ENCODE measurements at regions not wholly inside any gene's neighbourhood (a gene's known extent, or its start where the extent isn't known, plus 50 kb on each side); places are given as distances from the start of the nearest gene placed in this dataset.

DNA sequence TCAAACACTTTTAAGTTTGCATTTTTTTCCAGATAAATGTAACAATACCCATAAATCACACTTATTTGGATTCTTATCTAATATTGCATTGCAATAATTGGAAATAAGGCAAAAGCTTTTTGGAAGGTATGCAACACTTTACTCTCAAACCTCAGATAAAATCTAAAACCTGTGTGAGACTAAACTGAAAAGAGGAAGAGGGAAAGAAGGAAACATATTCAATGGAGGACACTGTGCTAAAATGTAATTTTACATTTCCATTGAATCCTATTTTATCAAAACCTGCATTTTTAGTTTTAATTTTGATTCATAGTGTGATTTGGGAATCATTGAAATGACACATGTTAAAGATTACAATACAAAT lies 99.4 kb downstream of the HPGD start:
- H3K79me2 ChIP-seq (replicated peaks; ENCODE audit: insufficient read depth, low read length) = no peaks in the 10 kb centered on the region
- no peaks in the 10 kb centered on the region for H4K20me1 ChIP-seq (ENCODE audit: insufficient read depth)
- no peak overlapping the region for H2AFZ ChIP-seq (ENCODE audit: low read depth, low read length)
- no peak overlapping the region for H3K4me2 ChIP-seq (ENCODE audit: low read length)
- H3K9me2 ChIP-seq (ENCODE audit: insufficient read depth, low read length) = no peaks in the 10 kb centered on the region
- no peak overlapping the region for H3K4me3 ChIP-seq (ENCODE audit: low read length)
- H3K9me3 ChIP-seq (ENCODE audit: low read length) = no peaks in the 10 kb centered on the region
- no peaks in the 10 kb centered on the region for H3K27me3 ChIP-seq (ENCODE audit: insufficient read depth, low read depth, low read length)
- H3K36me3 ChIP-seq (ENCODE audit: insufficient read depth, low read length) = no peaks in the 10 kb centered on the region
- H3K27ac ChIP-seq (ENCODE audit: low read length) = no peak overlapping the region
- H3K9ac ChIP-seq (ENCODE audit: low read length) = no peak overlapping the region
- no peak for TF ChIP-seq EZH2 (IDR thresholded peaks at IDR 0.05; ENCODE audit: borderline replicate concordance, insufficient read depth, low read length, poor library complexity, severe bottlenecking)
- no peak for TF ChIP-seq SMC3 (conservative IDR thresholded peaks at IDR 0.05; ENCODE audit: poor library complexity)
- TF ChIP-seq POLR2AphosphoS5 (IDR thresholded peaks at IDR 0.05) = no peak
- TF ChIP-seq, protein P1, sequence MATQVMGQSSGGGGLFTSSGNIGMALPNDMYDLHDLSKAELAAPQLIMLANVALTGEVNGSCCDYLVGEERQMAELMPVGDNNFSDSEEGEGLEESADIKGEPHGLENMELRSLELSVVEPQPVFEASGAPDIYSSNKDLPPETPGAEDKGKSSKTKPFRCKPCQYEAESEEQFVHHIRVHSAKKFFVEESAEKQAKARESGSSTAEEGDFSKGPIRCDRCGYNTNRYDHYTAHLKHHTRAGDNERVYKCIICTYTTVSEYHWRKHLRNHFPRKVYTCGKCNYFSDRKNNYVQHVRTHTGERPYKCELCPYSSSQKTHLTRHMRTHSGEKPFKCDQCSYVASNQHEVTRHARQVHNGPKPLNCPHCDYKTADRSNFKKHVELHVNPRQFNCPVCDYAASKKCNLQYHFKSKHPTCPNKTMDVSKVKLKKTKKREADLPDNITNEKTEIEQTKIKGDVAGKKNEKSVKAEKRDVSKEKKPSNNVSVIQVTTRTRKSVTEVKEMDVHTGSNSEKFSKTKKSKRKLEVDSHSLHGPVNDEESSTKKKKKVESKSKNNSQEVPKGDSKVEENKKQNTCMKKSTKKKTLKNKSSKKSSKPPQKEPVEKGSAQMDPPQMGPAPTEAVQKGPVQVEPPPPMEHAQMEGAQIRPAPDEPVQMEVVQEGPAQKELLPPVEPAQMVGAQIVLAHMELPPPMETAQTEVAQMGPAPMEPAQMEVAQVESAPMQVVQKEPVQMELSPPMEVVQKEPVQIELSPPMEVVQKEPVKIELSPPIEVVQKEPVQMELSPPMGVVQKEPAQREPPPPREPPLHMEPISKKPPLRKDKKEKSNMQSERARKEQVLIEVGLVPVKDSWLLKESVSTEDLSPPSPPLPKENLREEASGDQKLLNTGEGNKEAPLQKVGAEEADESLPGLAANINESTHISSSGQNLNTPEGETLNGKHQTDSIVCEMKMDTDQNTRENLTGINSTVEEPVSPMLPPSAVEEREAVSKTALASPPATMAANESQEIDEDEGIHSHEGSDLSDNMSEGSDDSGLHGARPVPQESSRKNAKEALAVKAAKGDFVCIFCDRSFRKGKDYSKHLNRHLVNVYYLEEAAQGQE (IDR thresholded peaks at IDR 0.05; ENCODE audit: borderline replicate concordance) = no peak
- TF ChIP-seq EP300 (conservative IDR thresholded peaks at IDR 0.05; ENCODE audit: poor library complexity, severe bottlenecking) = no peak
- TF ChIP-seq TAF1 (IDR thresholded peaks at IDR 0.05; ENCODE audit: low read depth) = no peak
- TF ChIP-seq RAD21 (conservative IDR thresholded peaks at IDR 0.05) = no peak
- no peak for TF ChIP-seq MXI1 (conservative IDR thresholded peaks at IDR 0.05; ENCODE audit: poor library complexity, severe bottlenecking)
- TF ChIP-seq, protein P2, sequence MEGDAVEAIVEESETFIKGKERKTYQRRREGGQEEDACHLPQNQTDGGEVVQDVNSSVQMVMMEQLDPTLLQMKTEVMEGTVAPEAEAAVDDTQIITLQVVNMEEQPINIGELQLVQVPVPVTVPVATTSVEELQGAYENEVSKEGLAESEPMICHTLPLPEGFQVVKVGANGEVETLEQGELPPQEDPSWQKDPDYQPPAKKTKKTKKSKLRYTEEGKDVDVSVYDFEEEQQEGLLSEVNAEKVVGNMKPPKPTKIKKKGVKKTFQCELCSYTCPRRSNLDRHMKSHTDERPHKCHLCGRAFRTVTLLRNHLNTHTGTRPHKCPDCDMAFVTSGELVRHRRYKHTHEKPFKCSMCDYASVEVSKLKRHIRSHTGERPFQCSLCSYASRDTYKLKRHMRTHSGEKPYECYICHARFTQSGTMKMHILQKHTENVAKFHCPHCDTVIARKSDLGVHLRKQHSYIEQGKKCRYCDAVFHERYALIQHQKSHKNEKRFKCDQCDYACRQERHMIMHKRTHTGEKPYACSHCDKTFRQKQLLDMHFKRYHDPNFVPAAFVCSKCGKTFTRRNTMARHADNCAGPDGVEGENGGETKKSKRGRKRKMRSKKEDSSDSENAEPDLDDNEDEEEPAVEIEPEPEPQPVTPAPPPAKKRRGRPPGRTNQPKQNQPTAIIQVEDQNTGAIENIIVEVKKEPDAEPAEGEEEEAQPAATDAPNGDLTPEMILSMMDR (IDR thresholded peaks at IDR 0.05; ENCODE audit: poor library complexity, severe bottlenecking) = no peak
- no peaks in the 10 kb centered on the region for H3F3A ChIP-seq (ENCODE audit: insufficient read depth, low read length, poor library complexity, severe bottlenecking)

- H3K9me3 ChIP-seq (ENCODE audit: low read length) = no peaks in the 10 kb centered on the region
These were observed 102.0 kb downstream of the HPGD start for GRCh38 chr4:174420316-174420715.

More at GRCh38 chr4:174420316-174420715, 102.0 kb downstream of the HPGD start:
- no peaks in the 10 kb centered on the region for H3K79me2 ChIP-seq (replicated peaks; ENCODE audit: insufficient read depth, low read length)
- H4K20me1 ChIP-seq (ENCODE audit: insufficient read depth) = no peaks in the 10 kb centered on the region
- TF ChIP-seq POLR2AphosphoS5 (IDR thresholded peaks at IDR 0.05) (no peak), EZH2 (IDR thresholded peaks at IDR 0.05; ENCODE audit: borderline replicate concordance, insufficient read depth, low read length, poor library complexity, severe bottlenecking) (no peak), EP300 (conservative IDR thresholded peaks at IDR 0.05; ENCODE audit: poor library complexity, severe bottlenecking) (no peak), MXI1 (conservative IDR thresholded peaks at IDR 0.05; ENCODE audit: poor library complexity, severe bottlenecking) (no peak), TAF1 (IDR thresholded peaks at IDR 0.05; ENCODE audit: low read depth) (no peak), RAD21 (conservative IDR thresholded peaks at IDR 0.05) (no peak), SMC3 (conservative IDR thresholded peaks at IDR 0.05; ENCODE audit: poor library complexity) (no peak)
- TF ChIP-seq, protein P1 (IDR thresholded peaks at IDR 0.05; ENCODE audit: borderline replicate concordance) = no peak
- TF ChIP-seq, protein P2 (IDR thresholded peaks at IDR 0.05; ENCODE audit: poor library complexity, severe bottlenecking) = no peak
- H3F3A ChIP-seq (ENCODE audit: insufficient read depth, low read length, poor library complexity, severe bottlenecking) = no peaks in the 10 kb centered on the region
- H3K4me3 ChIP-seq (ENCODE audit: low read length) = no peak overlapping the region
- no peaks in the 10 kb centered on the region for H3K36me3 ChIP-seq (ENCODE audit: insufficient read depth, low read length)
- H3K4me2 ChIP-seq (ENCODE audit: low read length) = no peak overlapping the region
- no peaks in the 10 kb centered on the region for H3K9me2 ChIP-seq (ENCODE audit: insufficient read depth, low read length)
- no peak overlapping the region for H3K27ac ChIP-seq (ENCODE audit: low read length)
- no peaks in the 10 kb centered on the region for H3K27me3 ChIP-seq (ENCODE audit: insufficient read depth, low read depth, low read length)
- H3K9ac ChIP-seq (ENCODE audit: low read length) = no peak overlapping the region
- no peak overlapping the region for H2AFZ ChIP-seq (ENCODE audit: low read depth, low read length)
